ENCODE measurements at regions not wholly inside any gene's neighbourhood (a gene's known extent, or its start where the extent isn't known, plus 50 kb on each side); places are given as distances from the start of the nearest gene placed in this dataset.

DNA sequence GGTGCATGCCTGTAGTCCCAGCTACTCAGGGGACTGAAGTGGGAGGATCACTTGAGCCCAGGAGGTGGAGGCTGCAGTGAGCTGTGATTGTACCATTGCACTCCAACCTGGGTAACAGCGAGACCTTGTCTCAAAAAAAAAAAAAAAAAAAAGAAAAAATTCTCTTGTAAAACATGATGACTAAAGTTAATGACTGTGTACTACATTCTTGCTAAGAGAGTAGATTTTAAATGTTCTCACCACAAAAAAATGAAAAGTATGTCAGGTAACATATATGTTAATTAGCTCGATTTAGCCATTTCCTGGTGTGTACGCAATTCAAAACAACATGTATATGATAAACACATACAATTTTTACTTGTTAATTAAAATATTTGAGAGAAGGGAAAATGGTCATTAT lies 480.7 kb upstream of the RGS6 start:
- Histone ChIP-seq H3K4me3 (ENCODE audit: low read depth, low read length) (no peak overlapping the region), H3K27me3 (ENCODE audit: control insufficient read depth, insufficient read depth, low read length) (no peaks in the 10 kb centered on the region), H3K36me3 (ENCODE audit: control insufficient read depth, insufficient read depth, low read length) (no peaks in the 10 kb centered on the region)
- TF ChIP-seq, protein P1, sequence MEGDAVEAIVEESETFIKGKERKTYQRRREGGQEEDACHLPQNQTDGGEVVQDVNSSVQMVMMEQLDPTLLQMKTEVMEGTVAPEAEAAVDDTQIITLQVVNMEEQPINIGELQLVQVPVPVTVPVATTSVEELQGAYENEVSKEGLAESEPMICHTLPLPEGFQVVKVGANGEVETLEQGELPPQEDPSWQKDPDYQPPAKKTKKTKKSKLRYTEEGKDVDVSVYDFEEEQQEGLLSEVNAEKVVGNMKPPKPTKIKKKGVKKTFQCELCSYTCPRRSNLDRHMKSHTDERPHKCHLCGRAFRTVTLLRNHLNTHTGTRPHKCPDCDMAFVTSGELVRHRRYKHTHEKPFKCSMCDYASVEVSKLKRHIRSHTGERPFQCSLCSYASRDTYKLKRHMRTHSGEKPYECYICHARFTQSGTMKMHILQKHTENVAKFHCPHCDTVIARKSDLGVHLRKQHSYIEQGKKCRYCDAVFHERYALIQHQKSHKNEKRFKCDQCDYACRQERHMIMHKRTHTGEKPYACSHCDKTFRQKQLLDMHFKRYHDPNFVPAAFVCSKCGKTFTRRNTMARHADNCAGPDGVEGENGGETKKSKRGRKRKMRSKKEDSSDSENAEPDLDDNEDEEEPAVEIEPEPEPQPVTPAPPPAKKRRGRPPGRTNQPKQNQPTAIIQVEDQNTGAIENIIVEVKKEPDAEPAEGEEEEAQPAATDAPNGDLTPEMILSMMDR (IDR thresholded peaks at IDR 0.05; ENCODE audit: insufficient read depth, low read depth, low read length), result no peak
- ChIA-PET POLR2A (no interaction called here), CTCF (interaction anchor here (0.7 kb wide), 1 partner anchor 160 kb away, joined by 3 read pairs; no protein-coding TSS in a partner anchor)
- DNase-seq (ENCODE audit: low read depth), result no peak

- ChIA-PET POLR2A (interaction anchor here (0.6 kb wide), 1 partner anchor 169 kb away, joined by 3 read pairs; no protein-coding TSS in a partner anchor), CTCF (interaction anchor here (1.7 kb wide), 1 partner anchor 301 kb away, joined by 6 read pairs; no protein-coding TSS in a partner anchor)
- TF ChIP-seq, protein P1 (IDR thresholded peaks at IDR 0.05; ENCODE audit: insufficient read depth, low read depth, low read length), result no peak
- Histone ChIP-seq H3K4me3 (ENCODE audit: low read depth, low read length) (no peak overlapping the region), H3K27me3 (ENCODE audit: control insufficient read depth, insufficient read depth, low read length) (no peaks in the 10 kb centered on the region), H3K36me3 (ENCODE audit: control insufficient read depth, insufficient read depth, low read length) (no peaks in the 10 kb centered on the region)
- DNase-seq (ENCODE audit: low read depth), result no peak
Observed at GRCh38 chr14:71452539-71452938, 479.7 kb upstream of the RGS6 start.

DNA sequence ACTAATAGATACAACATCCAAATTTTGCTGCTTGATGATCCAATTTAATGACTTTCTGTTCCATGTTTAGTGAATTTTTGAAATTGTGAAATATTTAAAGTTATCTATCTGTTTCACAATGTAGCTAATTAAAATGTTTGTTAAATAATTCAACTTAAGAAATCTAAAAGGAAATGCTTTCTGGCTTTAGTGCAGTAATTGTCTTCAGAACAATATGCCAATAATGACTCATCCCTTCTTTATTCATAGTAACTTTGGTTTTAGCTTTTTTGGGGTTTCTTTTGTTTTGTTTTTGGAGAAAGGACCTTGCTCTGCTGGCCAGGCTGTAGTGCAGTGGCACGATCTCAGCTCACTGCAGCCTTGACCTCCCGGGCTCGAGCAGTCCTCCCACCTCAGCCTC lies 479.2 kb upstream of the RGS6 start:
- ChIA-PET CTCF (interaction anchor here (1.7 kb wide), 1 partner anchor 300 kb away, joined by 6 read pairs; no protein-coding TSS in a partner anchor), POLR2A (interaction anchor here (0.6 kb wide), 1 partner anchor 169 kb away, joined by 3 read pairs; no protein-coding TSS in a partner anchor)
- no peak overlapping the region for H3K4me3 ChIP-seq (ENCODE audit: low read depth, low read length)
- H3K36me3 ChIP-seq (ENCODE audit: control insufficient read depth, insufficient read depth, low read length), result no peaks in the 10 kb centered on the region
- TF ChIP-seq, protein P1 (IDR thresholded peaks at IDR 0.05; ENCODE audit: insufficient read depth, low read depth, low read length), result no peak
- DNase-seq (ENCODE audit: low read depth), result no peak
- H3K27me3 ChIP-seq (ENCODE audit: control insufficient read depth, insufficient read depth, low read length), result no peaks in the 10 kb centered on the region

DNA sequence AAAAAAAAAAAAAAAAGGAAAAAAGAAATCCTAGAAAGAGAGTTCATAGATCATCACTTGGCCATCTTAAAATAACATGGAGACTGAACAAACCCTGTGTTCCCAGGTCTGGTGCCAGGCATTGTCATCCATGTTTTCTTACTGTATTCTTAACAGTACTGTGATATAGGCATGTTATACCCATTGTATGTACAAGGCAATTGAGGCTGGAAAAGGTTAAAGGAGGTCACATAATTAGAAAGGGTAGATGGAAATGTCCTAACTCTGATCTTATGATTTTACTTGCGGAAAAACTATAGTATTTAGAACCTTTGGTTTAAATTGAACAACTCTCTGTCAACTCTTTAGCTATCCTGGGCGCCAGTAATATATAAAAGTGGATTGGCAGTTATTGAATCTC lies 478.2 kb upstream of the RGS6 start:
- ChIA-PET CTCF (interaction anchor here (1.7 kb wide), 1 partner anchor 299 kb away, joined by 6 read pairs; no protein-coding TSS in a partner anchor), POLR2A (interaction anchor here (0.6 kb wide), 1 partner anchor 44 kb away, joined by 3 read pairs; no protein-coding TSS in a partner anchor)
- TF ChIP-seq, protein P1 (IDR thresholded peaks at IDR 0.05; ENCODE audit: insufficient read depth, low read depth, low read length), result no peak
- Histone ChIP-seq H3K36me3 (ENCODE audit: control insufficient read depth, insufficient read depth, low read length) (no peaks in the 10 kb centered on the region), H3K4me3 (ENCODE audit: low read depth, low read length) (no peak overlapping the region), H3K27me3 (ENCODE audit: control insufficient read depth, insufficient read depth, low read length) (no peaks in the 10 kb centered on the region)
- no peak for DNase-seq (ENCODE audit: low read depth)

DNA sequence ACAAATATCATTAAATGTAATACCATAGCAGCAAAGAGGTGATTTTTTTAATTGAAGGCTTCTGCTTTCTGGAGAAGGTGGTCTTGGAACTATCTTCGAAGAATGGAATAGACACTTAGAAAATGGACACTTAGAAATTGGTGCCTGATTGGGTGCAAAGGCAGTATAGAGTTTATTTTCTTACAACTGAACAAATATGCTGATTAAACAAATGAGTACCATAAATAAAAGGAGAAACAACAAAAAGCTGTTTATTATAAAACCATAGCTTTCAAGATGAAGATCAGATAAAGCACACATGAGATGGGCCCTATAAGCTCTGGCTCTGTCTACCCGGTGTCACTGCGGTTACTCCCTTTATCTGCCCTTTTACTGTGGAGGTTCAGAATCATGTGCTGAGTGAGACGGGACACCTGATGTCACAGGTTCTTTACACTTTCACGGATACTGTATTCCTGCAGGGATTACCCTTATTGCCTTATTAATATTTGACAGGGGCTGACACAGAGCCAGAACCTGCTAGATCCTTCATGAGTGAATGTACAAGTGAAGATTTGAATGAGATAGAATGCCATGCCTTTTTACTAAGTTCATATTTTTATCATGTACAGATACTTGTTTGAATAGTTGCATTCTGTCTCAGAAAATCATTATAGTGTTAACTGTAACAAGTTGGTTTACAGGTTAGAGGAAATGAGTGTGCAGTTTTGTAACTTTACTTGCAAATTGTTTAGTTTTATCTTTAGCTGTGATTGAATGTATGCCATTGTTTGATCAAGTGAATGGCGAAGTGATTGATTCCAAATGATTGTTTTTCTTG lies 477.5 kb upstream of the RGS6 start:
- TF ChIP-seq, protein P1 (IDR thresholded peaks at IDR 0.05; ENCODE audit: insufficient read depth, low read depth, low read length), result no peak
- CTCF ChIA-PET, result interaction anchor here (0.6 kb wide), 1 partner anchor 100 kb away, joined by 3 read pairs; no protein-coding TSS in a partner anchor
- POLR2A ChIA-PET, result no interaction called here

More for the DNA sequence above, 477.5 kb upstream of the RGS6 start:
- no peaks in the 10 kb centered on the region for H3K36me3 ChIP-seq (ENCODE audit: control insufficient read depth, insufficient read depth, low read length)
- no peak for DNase-seq (ENCODE audit: low read depth)
- no peaks in the 10 kb centered on the region for H3K27me3 ChIP-seq (ENCODE audit: control insufficient read depth, insufficient read depth, low read length)
- no peak overlapping the region for H3K4me3 ChIP-seq (ENCODE audit: low read depth, low read length)

All from BJ (cell line).